IMR-90 (cell line): ENCODE measurements at regions not wholly inside any gene's neighbourhood (a gene's known extent, or its start where the extent isn't known, plus 50 kb on each side); places are given as distances from the start of the nearest gene placed in this dataset.

ENCODE experiments used
- ATAC-seq: fragments of 200-7000 bp; cut with Tn5 transposase; 2 replicates; pipeline ENCODE4 v1.9.1; 2020; ENCODE audit warnings: low read depth, mild to moderate bottlenecking, moderate library complexity
- BruUV-seq: library from RNA; stranded (reverse); fragments of 400-500 nt; replicated peaks from 2 replicates; lab custom pipeline; 2021; lab: Mats Ljungman, UMichigan
- CTCF ChIA-PET: fragments of 300-600 bp; formaldehyde crosslinking; extraction: SDS; loops from one replicate; lab custom pipeline; 2021; ENCODE audit warnings: antibody characterized with exemption; lab: Yijun Ruan, JAX
- POLR2A ChIA-PET: fragments of 300-600 bp; sonication (Branson Sonifier 250); formaldehyde crosslinking; loops from one replicate; lab custom pipeline; 2022; ENCODE audit warnings: antibody characterized with exemption; ENCODE audit not compliant: unreplicated experiment; lab: Charles Lee
- DNase-seq: peaks from one replicate; pipeline ENCODE4 v3.0.0; 2013
- H2AFZ ChIP-seq: replicated peaks from 2 replicates; pipeline ENCODE3; 2013; ENCODE audit warnings: low read length, mild to moderate bottlenecking; ENCODE audit not compliant: poor library complexity
- H2AK5ac ChIP-seq: 2 replicates; pipeline ENCODE4 v1.6.1; 2013; ENCODE audit warnings: low read depth, low read length, inconsistent platforms
- H2AK9ac ChIP-seq: replicated peaks from 2 replicates; pipeline ENCODE3; 2013; ENCODE audit warnings: mild to moderate bottlenecking, low read depth, low read length, moderate library complexity; ENCODE audit not compliant: poor library complexity
- H2BK120ac ChIP-seq: 2 replicates; pipeline ENCODE4 v1.6.1; 2013; ENCODE audit warnings: low read depth, low read length, inconsistent platforms
- H2BK15ac ChIP-seq: 3 replicates; pipeline ENCODE4 v1.6.1; 2013; ENCODE audit warnings: low read depth, low read length, inconsistent platforms
- H2BK20ac ChIP-seq: 2 replicates; pipeline ENCODE4 v1.6.1; 2013; ENCODE audit warnings: low read depth, mild to moderate bottlenecking, inconsistent platforms, low read length, moderate library complexity
- H2BK5ac ChIP-seq: 2 replicates; pipeline ENCODE4 v1.6.1; 2013; ENCODE audit warnings: mild to moderate bottlenecking, low read depth, low read length, inconsistent platforms; ENCODE audit not compliant: poor library complexity, severe bottlenecking
- H3K14ac ChIP-seq: replicated peaks from 2 replicates; pipeline ENCODE4 v1.6.1; 2013; ENCODE audit warnings: low read depth, low read length, inconsistent platforms
- H3K18ac ChIP-seq: 2 replicates; pipeline ENCODE4 v1.6.1; 2013; ENCODE audit warnings: low read depth, low read length, control low read depth
- H3K23ac ChIP-seq: 2 replicates; pipeline ENCODE4 v1.6.1; 2013; ENCODE audit warnings: low read depth, low read length, inconsistent platforms
- H3K27ac ChIP-seq: 2 replicates; pipeline ENCODE4 v1.5.1; 2013; ENCODE audit warnings: mild to moderate bottlenecking, control low read depth, low read length; ENCODE audit not compliant: insufficient read depth
- H3K27me3 ChIP-seq: 2 replicates; pipeline ENCODE4 v1.6.1; 2013; ENCODE audit warnings: low read length; ENCODE audit not compliant: control insufficient read depth, insufficient read depth
- H3K36me3 ChIP-seq: 2 replicates; pipeline ENCODE4 v1.6.1; 2013; ENCODE audit warnings: low read length, mixed read lengths; ENCODE audit not compliant: control insufficient read depth, insufficient read depth
- H3K4ac ChIP-seq: 2 replicates; pipeline ENCODE4 v1.6.1; 2013; ENCODE audit warnings: low read depth, low read length, inconsistent platforms
- H3K4me1 ChIP-seq: 2 replicates; pipeline ENCODE4 v1.6.1; 2013; ENCODE audit warnings: low read length, mixed read lengths; ENCODE audit not compliant: control insufficient read depth, insufficient read depth
- H3K4me2 ChIP-seq: 2 replicates; pipeline ENCODE4 v1.6.1; 2013; ENCODE audit warnings: low read depth, mild to moderate bottlenecking, control low read depth, low read length, moderate library complexity
- H3K4me3 ChIP-seq: 2 replicates; pipeline ENCODE4 v1.5.1; 2013; ENCODE audit warnings: low read depth, mild to moderate bottlenecking, control low read depth, low read length, moderate library complexity; ENCODE audit not compliant: insufficient read depth
- H3K56ac ChIP-seq: 2 replicates; pipeline ENCODE4 v1.6.1; 2013; ENCODE audit warnings: low read length, inconsistent platforms; ENCODE audit not compliant: insufficient read depth; ENCODE audit errors: extremely low read depth
- H3K79me1 ChIP-seq, 2 experiments: 2 replicates each; pipeline ENCODE4 v1.6.1; 2013; ENCODE audit warnings: low read length in 2 of 2, inconsistent platforms in 1 of 2, low read depth in 1 of 2
- H3K9ac ChIP-seq: 2 replicates; pipeline ENCODE4 v1.6.1; 2013; ENCODE audit warnings: low read depth, low read length, control low read depth
- H3K9me1 ChIP-seq: 2 replicates; pipeline ENCODE4 v1.6.1; 2013; ENCODE audit warnings: low read length, inconsistent platforms; ENCODE audit not compliant: insufficient read depth
- H3K9me3 ChIP-seq: 2 replicates; pipeline ENCODE4 v1.6.1; 2013; ENCODE audit warnings: low read length; ENCODE audit not compliant: control insufficient read depth, insufficient read depth
- H4K20me1 ChIP-seq: 2 replicates; pipeline ENCODE4 v1.6.1; 2013; ENCODE audit warnings: low read length, inconsistent platforms; ENCODE audit not compliant: insufficient read depth
- H4K5ac ChIP-seq: 2 replicates; pipeline ENCODE4 v1.6.1; 2013; ENCODE audit warnings: mild to moderate bottlenecking, low read depth, low read length, control low read depth
- H4K8ac ChIP-seq, 2 experiments: 2 replicates each; pipeline ENCODE4 v1.6.1; 2013; ENCODE audit warnings: low read depth in 2 of 2, low read length in 2 of 2, control low read depth in 1 of 2, inconsistent platforms in 1 of 2
- H4K91ac ChIP-seq: 2 replicates; pipeline ENCODE4 v1.6.1; 2013; ENCODE audit warnings: low read depth, low read length, inconsistent platforms; ENCODE audit not compliant: insufficient read depth
- BHLHE40 ChIP-seq: fragments of 150-350 bp; IDR thresholded peaks from 2 replicates; pipeline ENCODE4 v1.6.1; 2016; ENCODE audit warnings: mild to moderate bottlenecking, low read depth, low read length
- CEBPB ChIP-seq: IDR thresholded peaks from 2 replicates; pipeline ENCODE4 v1.6.1; 2012; ENCODE audit warnings: low read depth, low read length, improper control_type of control experiment
- CHD1 ChIP-seq: IDR thresholded peaks from 2 replicates; pipeline ENCODE4 v1.6.1; 2012; ENCODE audit warnings: low read depth, low read length, improper control_type of control experiment
- CTCF ChIP-seq: conservative IDR thresholded peaks from 2 replicates; pipeline ENCODE4 v1.5.1; 2012; ENCODE audit warnings: mild to moderate bottlenecking, low read depth, low read length, improper control_type of control experiment
- ELK1 ChIP-seq: fragments of 150-350 bp; IDR thresholded peaks from 2 replicates; pipeline ENCODE4 v1.6.1; 2016; ENCODE audit warnings: low read depth, mild to moderate bottlenecking, low read length, moderate library complexity, borderline replicate concordance
- FOS ChIP-seq: fragments of 150-350 bp; IDR thresholded peaks from 2 replicates; pipeline ENCODE4 v1.6.1; 2016; ENCODE audit warnings: low read depth, low read length
- MAFK ChIP-seq: IDR thresholded peaks from 2 replicates; pipeline ENCODE4 v1.6.1; 2012; ENCODE audit warnings: low read depth, low read length, improper control_type of control experiment
- MAZ ChIP-seq: IDR thresholded peaks from 2 replicates; pipeline ENCODE4 v1.6.1; 2012; ENCODE audit warnings: low read depth, mild to moderate bottlenecking, low read length, improper control_type of control experiment, moderate library complexity, borderline replicate concordance
- MXI1 ChIP-seq: IDR thresholded peaks from 2 replicates; pipeline ENCODE4 v1.6.1; 2012; ENCODE audit warnings: low read depth, mild to moderate bottlenecking, low read length, moderate library complexity, borderline replicate concordance
- NFE2L2 ChIP-seq: fragments of 150-350 bp; IDR thresholded peaks from 2 replicates; pipeline ENCODE4 v1.6.1; 2016; ENCODE audit warnings: low read depth, mild to moderate bottlenecking, low read length
- POLR2A ChIP-seq: IDR thresholded peaks from 2 replicates; pipeline ENCODE4 v1.6.1; 2012; ENCODE audit warnings: mild to moderate bottlenecking, low read depth, low read length
- RAD21 ChIP-seq: IDR thresholded peaks from 2 replicates; pipeline ENCODE4 v1.6.1; 2012; ENCODE audit warnings: low read length, improper control_type of control experiment
- RCOR1 ChIP-seq: IDR thresholded peaks from 2 replicates; pipeline ENCODE4 v1.6.1; 2012; ENCODE audit warnings: mild to moderate bottlenecking, low read length, improper control_type of control experiment; ENCODE audit not compliant: insufficient replicate concordance
- RFX5 ChIP-seq: IDR thresholded peaks from 2 replicates; pipeline ENCODE4 v1.8.0; 2012; ENCODE audit warnings: low read depth, mild to moderate bottlenecking, low read length, moderate library complexity
- SMC3 ChIP-seq: fragments of 150-350 bp; IDR thresholded peaks from 2 replicates; pipeline ENCODE4 v1.6.1; 2016; ENCODE audit warnings: low read depth, mild to moderate bottlenecking, antibody characterized with exemption, low read length, moderate library complexity
- dilution Hi-C: fragments of 300-500 bp; cut with HindIII; formaldehyde crosslinking; loops from one replicate; pipeline ENCODE4 v1.14.3; 2018; ENCODE audit warnings: low sequenced_read_pairs; ENCODE audit not compliant: unreplicated experiment
- in situ Hi-C: fragments of 300-500 bp; cut with MboI; formaldehyde crosslinking; loops from 3 replicates; pipeline ENCODE4 v1.14.3; 2019; ENCODE audit warnings: low sequenced_read_pairs, inconsistent platforms, mixed read lengths
- intact Hi-C: fragments of 100-400 bp; cut with micrococcal nuclease; formaldehyde crosslinking; loops from 2 replicates; pipeline ENCODE4 v1.10.0; 2022
- TF ChIP-seq, protein P1 (sequence below): fragments of 150-350 bp; IDR thresholded peaks from 2 replicates; pipeline ENCODE4 v1.6.1; 2017; ENCODE audit warnings: mild to moderate bottlenecking, antibody characterized with exemption, low read length, low read depth

- intact Hi-C loops (loop anchor here (10.0 kb wide), 1 partner anchor 146 kb away; no protein-coding TSS in a partner anchor), in situ Hi-C loops (no loop called here), dilution Hi-C loops (no loop called here)
- Histone ChIP-seq H3K14ac (no peak overlapping the region), H3K27ac (no peak overlapping the region), H4K91ac (no peak overlapping the region), H2AK5ac (no peak overlapping the region), H2BK15ac (no peak overlapping the region), H3K4me1 (no peaks in the 10 kb centered on the region), H3K18ac (no peak overlapping the region), H4K8ac (no peak overlapping the region), H2AK9ac (no peak overlapping the region), H3K9me1 (no peaks in the 10 kb centered on the region), H3K23ac (no peak overlapping the region), H4K20me1 (no peaks in the 10 kb centered on the region), H2BK120ac (no peak overlapping the region), H2BK20ac (no peak overlapping the region), H3K27me3 (no peaks in the 10 kb centered on the region), H3K4me3 (no peak overlapping the region), H3K4ac (no peak overlapping the region), H3K9ac (no peak overlapping the region), H3K9me3 (no peaks in the 10 kb centered on the region), H3K4me2 (no peak overlapping the region), H3K36me3 (no peaks in the 10 kb centered on the region), H4K5ac (no peak overlapping the region), H2BK5ac (no peak overlapping the region), H3K79me1 (no peaks in the 10 kb centered on the region), H2AFZ (no peak overlapping the region), H3K56ac (no peak overlapping the region)
- TF ChIP-seq RAD21, result no peak
- TF ChIP-seq MAZ, result no peak
- no peak for TF ChIP-seq CTCF
- TF ChIP-seq FOS, result no peak
- TF ChIP-seq NFE2L2, result no peak
- no peak for TF ChIP-seq ELK1
- no peak for TF ChIP-seq CHD1
- TF ChIP-seq POLR2A, result no peak
- no peak for TF ChIP-seq CEBPB
- TF ChIP-seq, protein P1, sequence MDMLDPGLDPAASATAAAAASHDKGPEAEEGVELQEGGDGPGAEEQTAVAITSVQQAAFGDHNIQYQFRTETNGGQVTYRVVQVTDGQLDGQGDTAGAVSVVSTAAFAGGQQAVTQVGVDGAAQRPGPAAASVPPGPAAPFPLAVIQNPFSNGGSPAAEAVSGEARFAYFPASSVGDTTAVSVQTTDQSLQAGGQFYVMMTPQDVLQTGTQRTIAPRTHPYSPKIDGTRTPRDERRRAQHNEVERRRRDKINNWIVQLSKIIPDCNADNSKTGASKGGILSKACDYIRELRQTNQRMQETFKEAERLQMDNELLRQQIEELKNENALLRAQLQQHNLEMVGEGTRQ, result no peak
- no peak for TF ChIP-seq RFX5
- no peak for TF ChIP-seq RCOR1
- TF ChIP-seq BHLHE40, result no peak
- no peak for TF ChIP-seq MAFK
- TF ChIP-seq MXI1, result no peak
- TF ChIP-seq SMC3, result no peak
- ATAC-seq (no peak), DNase-seq (no peak)
- BruUV-seq, result no TSS peak
- ChIA-PET POLR2A (no interaction called here), CTCF (interaction anchor here (0.6 to 1.7 kb wide), 2 partner anchors 151 to 1541 kb away, joined by 3 to 4 read pairs; no protein-coding TSS in a partner anchor)
Measured at GRCh38 chr2:195470622-195471021, 186.4 kb upstream of the SLC39A10 start.
